PC-9 (cell line): ENCODE measurements at regions not wholly inside any gene's neighbourhood (a gene's known extent, or its start where the extent isn't known, plus 50 kb on each side); places are given as distances from the start of the nearest gene placed in this dataset.

Experiments
- BruUV-seq: library from RNA; stranded (reverse); fragments of 400-500 nt; replicated peaks from 2 replicates; lab custom pipeline; 2021; lab: Mats Ljungman, UMichigan
- CTCF ChIA-PET: fragments of 300-600 bp; sonication (Branson Sonifier 250); formaldehyde crosslinking; loops from one replicate; lab custom pipeline; 2022; ENCODE audit warnings: antibody characterized with exemption; lab: Charles Lee
- POLR2A ChIA-PET: fragments of 300-600 bp; sonication (Branson Sonifier 250); formaldehyde crosslinking; loops from one replicate; lab custom pipeline; 2022; ENCODE audit warnings: antibody characterized with exemption; ENCODE audit not compliant: unreplicated experiment; lab: Charles Lee
- DNase-seq, 2 experiments: peaks; one replicate each; pipeline versions ENCODE4 v3.0.0 to v3.0.0-alpha.2; 2015 to 2022; ENCODE audit warnings: mixed read lengths in 1 of 2
- H2AFZ ChIP-seq: fragments of 200-600 bp; sonication (generic); 2 replicates; pipeline ENCODE4 v1.8.1; 2017; ENCODE audit warnings: antibody characterized with exemption
- H3F3A ChIP-seq: fragments of 200-600 bp; sonication (generic); 2 replicates; pipeline ENCODE4 v1.8.1; 2017; ENCODE audit warnings: antibody characterized with exemption, mild to moderate bottlenecking, low read depth; ENCODE audit not compliant: insufficient read depth
- H3K27ac ChIP-seq: fragments of 200-600 bp; sonication (generic); 2 replicates; pipeline ENCODE4 v1.6.1; 2016; ENCODE audit warnings: mixed run types
- H3K27me3 ChIP-seq: fragments of 200-600 bp; sonication (generic); 2 replicates; pipeline ENCODE4 v1.6.1; 2016; ENCODE audit warnings: low read depth, mixed run types; ENCODE audit not compliant: insufficient read depth
- H3K36me3 ChIP-seq: fragments of 200-600 bp; sonication (generic); 2 replicates; pipeline ENCODE4 v1.6.1; 2016; ENCODE audit warnings: low read depth, mixed run types
- H3K4me1 ChIP-seq: fragments of 200-600 bp; sonication (generic); replicated peaks from 2 replicates; pipeline ENCODE4 v1.6.1; 2016; ENCODE audit warnings: mixed run types; ENCODE audit not compliant: insufficient read depth
- H3K4me2 ChIP-seq: fragments of 200-600 bp; sonication (generic); 2 replicates; pipeline ENCODE4 v1.6.1; 2017; ENCODE audit warnings: mixed run types
- H3K4me3 ChIP-seq: fragments of 200-600 bp; sonication (generic); 2 replicates; pipeline ENCODE4 v1.6.1; 2016; ENCODE audit warnings: mixed run types
- H3K79me2 ChIP-seq: fragments of 200-600 bp; sonication (generic); 2 replicates; pipeline ENCODE4 v1.6.1; 2017; ENCODE audit warnings: low read depth, mixed run types
- H3K9me2 ChIP-seq: fragments of 200-600 bp; sonication (generic); 2 replicates; pipeline ENCODE4 v1.8.1; 2017; ENCODE audit warnings: mild to moderate bottlenecking; ENCODE audit not compliant: insufficient read depth
- H3K9me3 ChIP-seq: fragments of 200-600 bp; sonication (generic); 2 replicates; pipeline ENCODE4 v1.8.1; 2016; ENCODE audit warnings: low read depth; ENCODE audit not compliant: insufficient read depth
- H4K20me1 ChIP-seq: fragments of 200-600 bp; sonication (generic); 2 replicates; pipeline ENCODE4 v1.8.1; 2017; ENCODE audit not compliant: insufficient read depth
- EZH2 ChIP-seq: fragments of 200-600 bp; sonication (generic); IDR thresholded peaks from 2 replicates; pipeline ENCODE4 v1.8.0; 2017; ENCODE audit warnings: antibody characterized with exemption, low read depth
- intact Hi-C: fragments of 100-400 bp; cut with micrococcal nuclease; formaldehyde crosslinking; loops from one replicate; pipeline ENCODE4 v1.10.0; 2022; ENCODE audit not compliant: unreplicated experiment
- TF ChIP-seq, protein P1 (sequence below): fragments of 200-600 bp; sonication (generic); conservative IDR thresholded peaks from 2 replicates; pipeline ENCODE4 v1.6.1; 2017; ENCODE audit warnings: mixed run types, antibody characterized with exemption, mild to moderate bottlenecking, moderate library complexity

DNA sequence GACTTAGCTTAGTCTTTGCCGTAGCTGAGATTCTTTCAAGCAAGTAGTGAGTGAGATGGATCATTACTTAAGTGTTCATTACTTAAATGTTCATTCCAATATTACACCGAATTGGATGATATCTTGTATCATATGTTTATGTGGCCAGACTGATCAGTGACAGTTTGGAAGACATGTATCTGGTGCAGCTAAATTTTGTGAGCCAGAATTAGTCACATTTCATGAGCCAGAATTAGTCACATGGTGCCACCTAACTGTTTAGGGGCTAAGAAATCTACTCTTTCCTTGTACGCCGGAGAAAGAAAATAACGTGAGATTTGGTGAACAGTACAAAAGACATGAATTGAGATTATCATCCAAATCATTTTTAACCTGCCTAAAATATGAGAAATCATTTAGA lies 355.6 kb downstream of the USP25 start:
- ChIA-PET CTCF (no interaction called here), POLR2A (no interaction called here)
- intact Hi-C loops: loop anchor here (10.0 kb wide), 1 partner anchor 1179 kb away; no protein-coding TSS in a partner anchor
- no peak overlapping the region for H3K4me3 ChIP-seq
- H3K27ac ChIP-seq: no peak overlapping the region
- no TSS peak for BruUV-seq
- no peaks in the 10 kb centered on the region for H3K9me2 ChIP-seq
- H2AFZ ChIP-seq: no peak overlapping the region
- H3F3A ChIP-seq: no peaks in the 10 kb centered on the region
- H4K20me1 ChIP-seq: no peaks in the 10 kb centered on the region
- no peaks in the 10 kb centered on the region for H3K9me3 ChIP-seq
- no peak for DNase-seq
- no peaks in the 10 kb centered on the region for H3K79me2 ChIP-seq
- no peaks in the 10 kb centered on the region for H3K27me3 ChIP-seq
- H3K36me3 ChIP-seq: no peaks in the 10 kb centered on the region
- TF ChIP-seq, protein P1, sequence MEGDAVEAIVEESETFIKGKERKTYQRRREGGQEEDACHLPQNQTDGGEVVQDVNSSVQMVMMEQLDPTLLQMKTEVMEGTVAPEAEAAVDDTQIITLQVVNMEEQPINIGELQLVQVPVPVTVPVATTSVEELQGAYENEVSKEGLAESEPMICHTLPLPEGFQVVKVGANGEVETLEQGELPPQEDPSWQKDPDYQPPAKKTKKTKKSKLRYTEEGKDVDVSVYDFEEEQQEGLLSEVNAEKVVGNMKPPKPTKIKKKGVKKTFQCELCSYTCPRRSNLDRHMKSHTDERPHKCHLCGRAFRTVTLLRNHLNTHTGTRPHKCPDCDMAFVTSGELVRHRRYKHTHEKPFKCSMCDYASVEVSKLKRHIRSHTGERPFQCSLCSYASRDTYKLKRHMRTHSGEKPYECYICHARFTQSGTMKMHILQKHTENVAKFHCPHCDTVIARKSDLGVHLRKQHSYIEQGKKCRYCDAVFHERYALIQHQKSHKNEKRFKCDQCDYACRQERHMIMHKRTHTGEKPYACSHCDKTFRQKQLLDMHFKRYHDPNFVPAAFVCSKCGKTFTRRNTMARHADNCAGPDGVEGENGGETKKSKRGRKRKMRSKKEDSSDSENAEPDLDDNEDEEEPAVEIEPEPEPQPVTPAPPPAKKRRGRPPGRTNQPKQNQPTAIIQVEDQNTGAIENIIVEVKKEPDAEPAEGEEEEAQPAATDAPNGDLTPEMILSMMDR: no peak
- no peak for TF ChIP-seq EZH2
- no peaks in the 10 kb centered on the region for H3K4me1 ChIP-seq
- H3K4me2 ChIP-seq: no peak overlapping the region

DNA sequence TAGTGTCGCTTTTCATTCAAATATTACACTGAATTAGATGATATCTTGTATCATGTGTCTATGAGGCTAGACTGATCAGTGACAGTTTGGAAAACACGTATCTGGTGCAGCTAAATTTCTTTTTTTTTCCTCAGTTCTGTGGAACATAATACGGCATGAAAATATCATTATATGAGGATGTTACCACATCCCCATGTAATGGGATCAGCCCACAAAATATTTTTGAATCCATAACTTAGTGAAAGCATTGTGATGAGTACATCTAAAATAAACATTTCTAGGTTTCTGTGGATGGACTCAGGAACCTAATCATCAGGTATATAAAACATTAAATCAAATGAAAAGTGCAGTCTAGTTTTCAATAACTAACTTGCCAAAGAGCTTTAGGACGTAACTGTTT lies 356.3 kb downstream of the USP25 start:
- H3K36me3 ChIP-seq: no peaks in the 10 kb centered on the region
- H3K4me1 ChIP-seq: no peaks in the 10 kb centered on the region
- H3K9me3 ChIP-seq: no peaks in the 10 kb centered on the region
- H4K20me1 ChIP-seq: no peaks in the 10 kb centered on the region
- H2AFZ ChIP-seq: no peak overlapping the region
- H3K27ac ChIP-seq: no peak overlapping the region
- POLR2A ChIA-PET: no interaction called here
- H3K9me2 ChIP-seq: no peaks in the 10 kb centered on the region
- TF ChIP-seq, protein P1: no peak
- TF ChIP-seq EZH2: no peak
- DNase-seq: no peak
- H3K27me3 ChIP-seq: no peaks in the 10 kb centered on the region
- no peak overlapping the region for H3K4me2 ChIP-seq
- CTCF ChIA-PET: no interaction called here
- BruUV-seq: no TSS peak
- H3F3A ChIP-seq: no peaks in the 10 kb centered on the region
- no peaks in the 10 kb centered on the region for H3K79me2 ChIP-seq
- intact Hi-C loops: loop anchor here (10.0 kb wide), 1 partner anchor 1179 kb away; no protein-coding TSS in a partner anchor
- no peak overlapping the region for H3K4me3 ChIP-seq

DNA sequence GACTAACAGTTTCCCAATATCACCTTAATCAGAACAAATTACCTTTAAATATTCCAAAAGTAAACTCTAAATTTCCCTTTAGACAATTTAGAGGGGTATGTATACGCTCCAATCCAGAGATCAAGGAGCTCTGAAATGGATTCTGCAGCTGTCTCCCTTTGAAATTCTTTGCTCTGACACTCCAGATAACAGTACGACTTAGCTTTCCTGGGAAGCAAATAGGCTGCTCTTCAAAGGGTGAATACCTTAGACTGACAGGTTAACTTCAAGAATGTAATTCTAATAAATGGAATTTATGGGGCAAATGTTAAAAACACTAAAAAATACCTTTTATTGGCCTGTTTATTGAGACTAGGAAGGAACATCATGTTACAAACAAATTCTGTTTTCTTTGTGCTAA lies 357.2 kb downstream of the USP25 start:
- ChIA-PET CTCF (no interaction called here), POLR2A (no interaction called here)
- Histone ChIP-seq H4K20me1 (no peaks in the 10 kb centered on the region), H3K27ac (no peak overlapping the region), H3K79me2 (no peaks in the 10 kb centered on the region), H3K4me3 (no peak overlapping the region), H3K4me1 (no peaks in the 10 kb centered on the region), H3K36me3 (no peaks in the 10 kb centered on the region), H3K27me3 (no peaks in the 10 kb centered on the region), H2AFZ (no peak overlapping the region), H3K9me3 (no peaks in the 10 kb centered on the region), H3F3A (no peaks in the 10 kb centered on the region), H3K4me2 (no peak overlapping the region), H3K9me2 (no peaks in the 10 kb centered on the region)
- intact Hi-C loops: loop anchor here (10.0 kb wide), 1 partner anchor 1178 kb away; no protein-coding TSS in a partner anchor
- BruUV-seq: no TSS peak
- TF ChIP-seq, protein P1: no peak
- no peak for TF ChIP-seq EZH2
- DNase-seq: no peak
